ENCODE measurements at regions not wholly inside any gene's neighbourhood (a gene's known extent, or its start where the extent isn't known, plus 50 kb on each side); places are given as distances from the start of the nearest gene placed in this dataset.

- CTCF ChIA-PET (ENCODE audit: low intra/inter-chr PET ratio, low total read pairs), result no interaction called here
- no peak for ATAC-seq
- Histone ChIP-seq H3K9me3 (ENCODE audit: low read length) (no peaks in the 10 kb centered on the region), H4K20me1 (ENCODE audit: insufficient read depth, low read length) (no peaks in the 10 kb centered on the region), H3K4me3 (replicated peaks in 1 of 3; ENCODE audit: insufficient read depth in 1 of 3, low read depth in 2 of 3, low read length in 3 of 3) (no peak overlapping the region), H3K4me1 (ENCODE audit: insufficient read depth, low read length) (no peaks in the 10 kb centered on the region), H3K27ac (ENCODE audit: extremely low read length, insufficient read depth, low read length) (no peak overlapping the region), H3K27me3 (ENCODE audit: control insufficient read depth in 1 of 2, insufficient read depth in 2 of 2, low read length in 2 of 2) (peaks cover 0 to 5% of the 10 kb centered on the region in 2 experiments; a peak in 1 of 5 replicates), H3K79me2 (ENCODE audit: insufficient read depth, low read length) (no peaks in the 10 kb centered on the region), H3K4me2 (ENCODE audit: low read depth, low read length) (no peak overlapping the region), H3K36me3 (replicated peaks in 1 of 2; ENCODE audit: control insufficient read depth in 1 of 2, insufficient read depth in 2 of 2, low read length in 2 of 2) (no peaks in the 10 kb centered on the region), H3K9ac (ENCODE audit: insufficient read depth, low read depth, low read length) (no peak overlapping the region), H2AFZ (ENCODE audit: low read length) (no peak overlapping the region)
- in situ Hi-C loops (cut with HindIII; ENCODE audit: extremely low pct_ligation_motif_present, low pct_unique_long_range_greater_than_20kb), result no loop called here
- intact Hi-C loops (cut with micrococcal nuclease; ENCODE audit: unreplicated experiment), result no loop called here
- no peak for DNase-seq (ENCODE audit: low spot score)
- FAIRE-seq, result no peak
- POLR2A ChIA-PET, result no interaction called here
- WGBS (ENCODE audit: low lambda C conversion rate), result 49% methylated on average over 10 of the region's 10 CpGs
- BruUV-seq (replicated peaks), result no TSS peak
- TF ChIP-seq PLSCR1 (CRISPR knock-in tag; IDR thresholded peaks at IDR 0.05; ENCODE audit: borderline replicate concordance) (no peak), ZNF777 (CRISPR knock-in tag; IDR thresholded peaks at IDR 0.05) (no peak), YEATS4 (CRISPR knock-in tag; IDR thresholded peaks at IDR 0.05; ENCODE audit: borderline replicate concordance) (no peak), THAP8 (CRISPR knock-in tag; IDR thresholded peaks at IDR 0.05; ENCODE audit: borderline replicate concordance) (no peak), ZBTB39 (CRISPR knock-in tag; IDR thresholded peaks at IDR 0.05) (no peak), TFAP4 (IDR thresholded peaks at IDR 0.05; ENCODE audit: borderline replicate concordance, low read depth) (no peak), SATB2 (CRISPR knock-in tag; IDR thresholded peaks at IDR 0.05) (no peak)
Measured at GRCh38 chr16:73775841-73776388, 520.7 kb upstream of the PSMD7 start.

All from HepG2 (cell line).